Stimulated activated effector memory CD8-positive, alpha-beta T cell treated with anti-CD3 and anti-CD28 coated beads, Interleukin-12 subunit alpha, Interleukin-12 subunit beta, amount 100 ng/mL, for 72 hours (primary cell): ENCODE measurements at regions not wholly inside any gene's neighbourhood (a gene's known extent, or its start where the extent isn't known, plus 50 kb on each side); places are given as distances from the start of the nearest gene placed in this dataset.
"Not testable (repeated sequence)": the region's sequence is repeated elsewhere in the genome, so short reads cannot be mapped to it uniquely, and the experiment has no call there.

ENCODE experiments used
- ATAC-seq: fragments of 150-1000 bp; cut with Tn5 transposase; 2 replicates; pipeline ENCODE4 v1.10.0; 2021
- DNase-seq, 2 donors: peaks; one replicate each; pipeline ENCODE4 v3.0.0; 2021 to 2022; ENCODE audit warnings: low spot score in 2 of 2
- H3K27ac Mint-ChIP-seq: one replicate; pipeline ENCODE4 v1.8.0; 2022; ENCODE audit warnings: mild to moderate bottlenecking, mixed read lengths
- H3K36me3 Mint-ChIP-seq: one replicate; pipeline ENCODE4 v1.8.0; 2022; ENCODE audit warnings: mild to moderate bottlenecking, mixed read lengths
- H3K4me1 Mint-ChIP-seq: one replicate; pipeline ENCODE4 v1.8.0; 2022; ENCODE audit warnings: mixed read lengths
- H3K4me3 Mint-ChIP-seq: one replicate; pipeline ENCODE4 v1.8.0; 2022; ENCODE audit warnings: mild to moderate bottlenecking, mixed read lengths
- H3K9me3 Mint-ChIP-seq: one replicate; pipeline ENCODE4 v1.8.0; 2022; ENCODE audit warnings: mixed read lengths

- ATAC-seq (no peak), DNase-seq (no peak)
- Mint-ChIP-seq H3K9me3 (peaks cover 8% of the 10 kb centered on the region), H3K4me3 (no peak overlapping the region), H3K36me3 (no peaks in the 10 kb centered on the region), H3K4me1 (no peaks in the 10 kb centered on the region), H3K27ac (no peak overlapping the region)
Measured at GRCh38 chr1:244758708-244759107, 76.8 kb upstream of the COX20 start.

- Mint-ChIP-seq H3K9me3 (peaks cover 8% of the 10 kb centered on the region), H3K27ac (no peak overlapping the region), H3K4me1 (no peaks in the 10 kb centered on the region), H3K36me3 (no peaks in the 10 kb centered on the region), H3K4me3 (no peak overlapping the region)
- DNase-seq (no peak), ATAC-seq (no peak)
Measured at GRCh38 chr1:244759158-244759557, 76.3 kb upstream of the COX20 start.

- Mint-ChIP-seq H3K4me3 (no peak overlapping the region), H3K4me1 (no peaks in the 10 kb centered on the region), H3K36me3 (no peaks in the 10 kb centered on the region), H3K27ac (no peak overlapping the region), H3K9me3 (peaks cover 8% of the 10 kb centered on the region)
- ATAC-seq, result peak; percentile 26
- no peak for DNase-seq
Measured at GRCh38 chr1:244760471-244760870, 75.0 kb upstream of the COX20 start.

DNA sequence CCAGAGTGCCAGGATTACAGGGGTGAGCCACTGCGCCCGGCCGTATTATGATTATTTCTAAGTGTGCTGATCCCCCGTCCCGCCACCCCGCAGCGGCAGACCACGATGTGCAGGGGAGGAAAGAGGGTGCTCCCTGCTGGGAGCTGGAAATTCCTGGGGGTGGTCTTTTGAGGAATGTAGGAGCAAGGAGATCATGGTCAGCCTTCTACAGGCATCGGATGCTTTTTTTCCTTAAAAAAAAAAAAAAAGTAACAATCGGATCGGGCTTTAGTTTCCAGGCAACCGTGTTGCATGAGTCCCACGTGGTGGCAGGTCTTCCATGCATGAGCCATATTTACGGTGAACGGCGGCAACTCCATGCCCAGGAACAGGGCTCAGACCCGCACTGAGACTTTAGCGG is 74.2 kb upstream of the COX20 start:
- Mint-ChIP-seq H3K4me1 (no peaks in the 10 kb centered on the region), H3K9me3 (peaks cover 8% of the 10 kb centered on the region), H3K27ac (no peak overlapping the region), H3K36me3 (no peaks in the 10 kb centered on the region), H3K4me3 (no peak overlapping the region)
- ATAC-seq, result no peak
- DNase-seq, result no peak

DNA sequence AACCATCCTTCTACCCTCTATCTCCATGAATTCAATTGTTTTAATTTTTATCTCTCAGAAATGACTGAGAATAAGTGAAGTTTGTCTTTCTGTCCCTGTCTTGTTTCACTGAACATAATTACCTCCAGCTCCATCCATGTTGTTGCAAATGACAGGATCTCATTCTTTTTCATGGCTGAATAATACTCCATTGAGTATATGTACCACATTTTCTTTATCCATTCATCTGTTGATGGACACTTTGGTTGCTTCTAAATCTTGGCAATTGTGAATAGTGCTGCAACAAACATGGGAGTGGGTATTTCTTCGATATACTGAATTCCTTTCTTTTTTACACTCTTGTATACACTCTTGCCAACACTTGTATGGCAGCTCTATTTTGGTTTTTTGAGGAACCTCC is 72.8 kb upstream of the COX20 start:
- Mint-ChIP-seq H3K4me3 (no peak overlapping the region), H3K27ac (no peak overlapping the region), H3K9me3 (peaks cover 8% of the 10 kb centered on the region), H3K4me1 (no peaks in the 10 kb centered on the region), H3K36me3 (no peaks in the 10 kb centered on the region)
- ATAC-seq (no peak), DNase-seq (no peak)

DNA sequence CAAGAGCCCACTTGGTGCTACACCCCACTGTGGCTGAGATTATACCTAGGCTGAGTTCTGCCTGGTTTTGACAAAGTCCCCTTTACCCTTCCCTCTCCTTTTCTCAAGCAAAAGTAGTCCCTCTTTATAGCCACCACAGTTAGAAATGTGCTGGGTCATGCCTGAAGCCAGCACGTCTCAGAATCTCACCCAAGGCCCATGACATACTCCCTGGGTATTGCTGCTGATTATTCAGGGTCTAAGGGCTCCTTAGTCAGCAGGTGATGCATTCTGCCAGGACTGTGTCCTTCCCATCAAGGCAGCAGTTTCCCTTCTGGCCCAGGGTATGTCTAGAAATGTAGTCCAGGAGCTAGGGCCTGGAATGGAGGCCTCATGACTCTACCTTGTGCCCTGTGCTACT is 67.3 kb upstream of the COX20 start:
- no peaks in the 10 kb centered on the region for H3K36me3 Mint-ChIP-seq

DNA sequence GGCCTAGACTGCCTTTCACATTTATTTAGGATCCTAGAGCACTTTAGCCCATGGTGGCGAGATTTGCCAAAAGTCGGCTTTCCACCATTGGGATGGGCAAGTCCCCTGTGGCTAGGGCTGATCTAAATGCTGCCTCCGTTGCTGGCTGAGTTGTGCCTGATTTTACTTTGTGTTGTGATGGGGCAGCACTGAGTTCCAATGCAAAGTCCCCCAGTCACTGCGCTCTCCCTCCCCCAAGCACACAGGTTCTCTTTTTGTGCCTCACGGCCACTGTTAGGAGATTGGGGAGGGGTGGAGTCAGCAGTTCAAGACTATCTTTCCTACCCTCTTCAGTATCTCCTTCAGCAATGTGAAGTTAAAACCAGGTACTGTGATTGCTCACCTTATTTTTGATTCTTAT is 66.7 kb upstream of the COX20 start:
- DNase-seq (no peak), ATAC-seq (no peak)
- Mint-ChIP-seq H3K4me3 (no peak overlapping the region), H3K9me3 (no peaks in the 10 kb centered on the region), H3K36me3 (no peaks in the 10 kb centered on the region), H3K27ac (no peak overlapping the region), H3K4me1 (no peaks in the 10 kb centered on the region)

More for the DNA sequence above, 67.3 kb upstream of the COX20 start:
- Mint-ChIP-seq H3K4me3 (no peak overlapping the region), H3K27ac (no peak overlapping the region), H3K9me3 (no peaks in the 10 kb centered on the region), H3K4me1 (no peaks in the 10 kb centered on the region)
- DNase-seq (no peak), ATAC-seq (no peak)

GRCh38 chr1:244770556-244770955 is 64.9 kb upstream of the COX20 start:
- H3K4me3 Mint-ChIP-seq, H3K9me3 Mint-ChIP-seq, H3K36me3 Mint-ChIP-seq, ATAC-seq, H3K4me1 Mint-ChIP-seq, DNase-seq, H3K27ac Mint-ChIP-seq: not testable (repeated sequence)

DNA sequence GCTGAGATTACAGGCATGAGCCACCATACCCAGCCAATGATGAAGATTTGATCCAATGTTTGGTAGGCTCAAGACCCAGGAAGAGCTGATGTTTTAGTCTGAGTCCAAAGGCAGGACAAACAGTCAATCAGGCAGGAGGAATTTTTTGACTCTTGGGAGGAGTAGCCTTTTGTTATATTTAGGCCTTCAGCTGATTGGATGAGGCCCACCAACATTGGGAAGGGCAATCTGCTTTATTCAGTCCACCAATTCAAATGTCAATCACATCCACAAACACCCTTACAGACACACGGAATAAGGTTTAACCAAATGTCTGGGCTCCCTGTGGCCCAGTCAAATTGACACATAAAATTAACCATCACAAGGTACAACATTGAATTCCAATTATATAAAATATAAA is 61.9 kb upstream of the COX20 start:
- no peaks in the 10 kb centered on the region for H3K4me1 Mint-ChIP-seq
- H3K27ac Mint-ChIP-seq, result no peak overlapping the region
- DNase-seq (no peak), ATAC-seq (no peak)
- no peaks in the 10 kb centered on the region for H3K9me3 Mint-ChIP-seq
- no peaks in the 10 kb centered on the region for H3K36me3 Mint-ChIP-seq
- no peak overlapping the region for H3K4me3 Mint-ChIP-seq

DNA sequence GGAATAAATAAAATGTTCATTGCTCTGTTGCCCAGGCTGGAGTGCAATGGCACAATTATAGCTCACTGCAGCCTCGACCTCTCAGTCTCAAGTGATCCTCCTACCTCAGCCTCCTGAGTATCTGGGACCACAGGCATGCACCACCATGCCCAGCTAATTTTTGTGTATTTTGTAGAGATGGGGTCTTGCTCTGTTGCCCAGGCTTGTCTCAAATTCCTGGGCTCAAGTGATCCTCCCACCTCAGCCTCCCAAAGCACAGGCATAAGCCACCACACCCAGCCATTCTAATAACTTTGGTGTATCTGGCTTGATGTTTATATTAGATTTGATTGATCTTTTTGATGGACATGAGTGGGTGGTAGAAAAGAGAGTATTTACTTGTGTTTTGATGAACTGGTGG is 58.7 kb upstream of the COX20 start:
- not testable (repeated sequence) for H3K36me3 Mint-ChIP-seq, H3K27ac Mint-ChIP-seq, H3K9me3 Mint-ChIP-seq, H3K4me3 Mint-ChIP-seq, ATAC-seq, DNase-seq, H3K4me1 Mint-ChIP-seq

- no peaks in the 10 kb centered on the region for H3K36me3 Mint-ChIP-seq
- ATAC-seq (no peak), DNase-seq (no peak)
- H3K4me3 Mint-ChIP-seq, result no peak overlapping the region
- no peaks in the 10 kb centered on the region for H3K9me3 Mint-ChIP-seq
- no peaks in the 10 kb centered on the region for H3K4me1 Mint-ChIP-seq
- no peak overlapping the region for H3K27ac Mint-ChIP-seq
Measured at GRCh38 chr1:244778344-244778743, 57.1 kb upstream of the COX20 start.

DNA sequence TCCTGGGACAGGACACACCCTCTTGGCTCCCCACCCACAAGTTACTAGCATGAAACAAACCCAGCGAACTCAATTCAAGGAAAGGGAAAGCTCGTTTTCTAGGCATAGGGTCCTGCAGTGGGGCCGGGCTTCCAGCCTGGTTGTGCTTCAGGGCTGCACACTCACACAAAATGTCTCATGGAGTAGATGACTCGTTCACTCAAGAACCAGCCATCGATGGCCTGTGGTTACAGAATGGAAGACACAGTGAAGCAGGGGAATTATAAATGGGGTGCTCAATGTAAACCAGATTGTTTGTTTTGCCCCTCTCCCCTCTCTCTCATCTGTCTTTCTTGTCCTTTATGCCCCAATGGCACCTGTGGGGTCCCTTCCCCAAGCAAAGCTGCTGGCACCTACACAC is 56.0 kb upstream of the COX20 start:
- no peaks in the 10 kb centered on the region for H3K36me3 Mint-ChIP-seq
- no peak overlapping the region for H3K4me3 Mint-ChIP-seq
- H3K4me1 Mint-ChIP-seq, result no peaks in the 10 kb centered on the region
- ATAC-seq, result peak; percentile 43
- H3K27ac Mint-ChIP-seq, result no peak overlapping the region
- H3K9me3 Mint-ChIP-seq, result no peaks in the 10 kb centered on the region
- no peak for DNase-seq

DNA sequence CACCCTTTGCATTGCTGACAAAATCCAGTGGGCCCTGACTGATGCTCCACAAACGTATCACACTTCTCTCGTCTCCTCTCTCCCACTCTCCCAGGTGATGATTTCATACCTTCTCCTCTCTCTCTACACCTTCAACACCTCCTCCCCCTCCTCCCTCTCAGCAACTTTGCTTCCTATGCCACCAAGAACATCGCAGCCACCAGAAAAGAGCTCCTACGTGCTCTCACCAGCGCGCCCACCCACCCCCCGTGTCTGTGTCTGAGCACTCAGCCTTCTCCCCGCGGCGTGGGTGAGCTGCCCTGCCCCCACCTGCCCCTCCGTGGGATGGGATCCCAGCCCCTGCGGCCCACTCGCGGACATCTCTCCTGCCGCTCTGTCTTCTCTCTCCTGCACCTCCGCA is 55.1 kb upstream of the COX20 start:
- no peak overlapping the region for H3K4me3 Mint-ChIP-seq
- no peak overlapping the region for H3K27ac Mint-ChIP-seq
- H3K36me3 Mint-ChIP-seq, result no peaks in the 10 kb centered on the region
- no peaks in the 10 kb centered on the region for H3K9me3 Mint-ChIP-seq
- ATAC-seq (peak; percentile 14), DNase-seq (no peak)
- H3K4me1 Mint-ChIP-seq, result no peaks in the 10 kb centered on the region

- H3K4me1 Mint-ChIP-seq, result no peaks in the 10 kb centered on the region
- H3K27ac Mint-ChIP-seq, result no peak overlapping the region
- H3K36me3 Mint-ChIP-seq, result no peaks in the 10 kb centered on the region
- ATAC-seq (no peak), DNase-seq (no peak)
- no peaks in the 10 kb centered on the region for H3K9me3 Mint-ChIP-seq
- H3K4me3 Mint-ChIP-seq, result no peak overlapping the region
Measured at GRCh38 chr1:244782056-244782455, 53.4 kb upstream of the COX20 start.

GRCh38 chr1:244783138-244783537 is 52.3 kb upstream of the COX20 start:
- Mint-ChIP-seq H3K4me3 (no peak overlapping the region), H3K9me3 (no peaks in the 10 kb centered on the region), H3K4me1 (no peaks in the 10 kb centered on the region), H3K36me3 (no peaks in the 10 kb centered on the region), H3K27ac (no peak overlapping the region)
- no peak for ATAC-seq
- no peak for DNase-seq
